ENCODE measurements at regions not wholly inside any gene's neighbourhood (a gene's known extent, or its start where the extent isn't known, plus 50 kb on each side); places are given as distances from the start of the nearest gene placed in this dataset.

DNA sequence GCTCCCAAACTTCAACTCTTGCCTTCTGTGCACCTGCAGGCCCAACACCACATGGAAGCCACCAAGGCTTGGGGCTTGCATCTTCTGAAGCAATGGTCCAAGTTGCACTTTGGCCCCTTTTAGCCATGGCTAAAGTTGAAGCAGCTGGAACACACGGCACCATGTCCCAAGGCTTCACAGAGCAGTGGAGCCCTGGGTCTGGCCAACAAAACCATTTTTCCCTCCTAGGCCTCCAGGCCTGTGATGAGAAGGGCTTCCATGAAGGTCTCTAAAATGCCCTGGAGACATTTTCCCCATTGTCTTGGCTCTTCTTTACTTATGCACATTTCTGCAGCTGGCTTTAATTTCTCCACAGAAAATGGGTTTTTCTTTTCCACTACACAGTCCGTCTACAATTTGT is 61.3 kb upstream of the CYSLTR1 start:
- Histone ChIP-seq H3K9me3 (no peaks in the 10 kb centered on the region), H3K4me1 (no peaks in the 10 kb centered on the region), H3K36me3 (replicated peaks in 1 of 2; ENCODE audit: insufficient read depth in 1 of 2, low read depth in 2 of 2) (no peaks in the 10 kb centered on the region), H3K4me3 (no peak overlapping the region), H3K27me3 (no peaks in the 10 kb centered on the region), H3K27ac (no peak overlapping the region)
- ATAC-seq, result no peak
- 75 to 85% methylated on average over 2 of the region's 2 CpGs for whole genome bisulfite sequencing, 2 donors
- TF ChIP-seq POLR2A (IDR thresholded peaks at IDR 0.05), result no peak
- TF ChIP-seq, protein P1, sequence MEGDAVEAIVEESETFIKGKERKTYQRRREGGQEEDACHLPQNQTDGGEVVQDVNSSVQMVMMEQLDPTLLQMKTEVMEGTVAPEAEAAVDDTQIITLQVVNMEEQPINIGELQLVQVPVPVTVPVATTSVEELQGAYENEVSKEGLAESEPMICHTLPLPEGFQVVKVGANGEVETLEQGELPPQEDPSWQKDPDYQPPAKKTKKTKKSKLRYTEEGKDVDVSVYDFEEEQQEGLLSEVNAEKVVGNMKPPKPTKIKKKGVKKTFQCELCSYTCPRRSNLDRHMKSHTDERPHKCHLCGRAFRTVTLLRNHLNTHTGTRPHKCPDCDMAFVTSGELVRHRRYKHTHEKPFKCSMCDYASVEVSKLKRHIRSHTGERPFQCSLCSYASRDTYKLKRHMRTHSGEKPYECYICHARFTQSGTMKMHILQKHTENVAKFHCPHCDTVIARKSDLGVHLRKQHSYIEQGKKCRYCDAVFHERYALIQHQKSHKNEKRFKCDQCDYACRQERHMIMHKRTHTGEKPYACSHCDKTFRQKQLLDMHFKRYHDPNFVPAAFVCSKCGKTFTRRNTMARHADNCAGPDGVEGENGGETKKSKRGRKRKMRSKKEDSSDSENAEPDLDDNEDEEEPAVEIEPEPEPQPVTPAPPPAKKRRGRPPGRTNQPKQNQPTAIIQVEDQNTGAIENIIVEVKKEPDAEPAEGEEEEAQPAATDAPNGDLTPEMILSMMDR (IDR thresholded peaks at IDR 0.05), result no peak
- intact Hi-C loops (cut with DNase I), result no loop called here
- no peak for DNase-seq

DNA sequence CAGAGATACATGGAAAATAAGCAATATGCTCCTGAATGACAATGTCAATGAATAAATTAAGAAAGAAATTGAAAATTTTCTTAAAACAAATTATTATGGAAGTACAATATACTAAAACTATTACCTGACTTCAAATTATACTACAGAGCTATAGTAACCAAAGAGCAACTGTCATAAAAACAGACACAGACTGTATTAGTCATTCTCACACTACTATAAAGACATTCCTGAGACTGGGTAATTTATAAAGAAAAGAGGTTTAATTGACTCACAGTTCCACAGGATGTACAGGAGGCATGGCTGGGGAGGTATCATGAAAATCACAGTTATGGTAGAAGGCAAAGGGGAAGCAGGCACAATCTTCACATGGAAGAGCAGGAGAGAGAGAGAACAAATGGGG is 60.0 kb upstream of the CYSLTR1 start:
- intact Hi-C loops (cut with DNase I), result no loop called here
- no peak for DNase-seq
- no peaks in the 10 kb centered on the region for H3K4me1 ChIP-seq
- no peaks in the 10 kb centered on the region for H3K36me3 ChIP-seq (replicated peaks in 1 of 2; ENCODE audit: insufficient read depth in 1 of 2, low read depth in 2 of 2)
- no peak for ATAC-seq
- no peak overlapping the region for H3K27ac ChIP-seq
- H3K9me3 ChIP-seq, result no peaks in the 10 kb centered on the region
- no peaks in the 10 kb centered on the region for H3K27me3 ChIP-seq
- no peak overlapping the region for H3K4me3 ChIP-seq
- TF ChIP-seq, protein P1 (IDR thresholded peaks at IDR 0.05), result no peak
- TF ChIP-seq POLR2A (IDR thresholded peaks at IDR 0.05), result no peak

DNA sequence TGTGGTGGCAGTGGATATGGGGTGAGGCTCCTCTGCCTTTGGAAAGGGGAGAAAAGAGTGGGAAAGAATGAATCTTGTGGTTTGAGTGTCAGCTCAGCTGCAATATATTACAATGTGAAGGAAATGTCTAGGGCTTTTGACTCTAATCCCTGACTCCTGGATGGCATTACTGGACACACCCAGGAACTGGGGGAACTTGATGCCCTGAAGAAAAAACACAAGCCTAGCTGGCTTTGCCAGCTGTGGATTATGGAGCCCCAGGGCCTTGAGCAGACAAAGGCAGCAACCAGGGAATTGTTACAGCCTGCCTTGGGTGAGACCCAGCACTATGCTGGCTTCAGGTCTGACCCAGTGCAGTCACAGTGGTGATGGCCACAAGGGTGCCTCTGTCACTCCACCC is 57.1 kb upstream of the CYSLTR1 start:
- ATAC-seq (no peak), DNase-seq (no peak)
- TF ChIP-seq POLR2A (IDR thresholded peaks at IDR 0.05), result no peak
- TF ChIP-seq, protein P1 (IDR thresholded peaks at IDR 0.05), result no peak
- Histone ChIP-seq H3K4me3 (no peak overlapping the region), H3K36me3 (replicated peaks in 1 of 2; ENCODE audit: insufficient read depth in 1 of 2, low read depth in 2 of 2) (no peaks in the 10 kb centered on the region), H3K9me3 (no peaks in the 10 kb centered on the region), H3K4me1 (no peaks in the 10 kb centered on the region), H3K27me3 (no peaks in the 10 kb centered on the region), H3K27ac (no peak overlapping the region)
- intact Hi-C loops (cut with DNase I), result no loop called here

DNA sequence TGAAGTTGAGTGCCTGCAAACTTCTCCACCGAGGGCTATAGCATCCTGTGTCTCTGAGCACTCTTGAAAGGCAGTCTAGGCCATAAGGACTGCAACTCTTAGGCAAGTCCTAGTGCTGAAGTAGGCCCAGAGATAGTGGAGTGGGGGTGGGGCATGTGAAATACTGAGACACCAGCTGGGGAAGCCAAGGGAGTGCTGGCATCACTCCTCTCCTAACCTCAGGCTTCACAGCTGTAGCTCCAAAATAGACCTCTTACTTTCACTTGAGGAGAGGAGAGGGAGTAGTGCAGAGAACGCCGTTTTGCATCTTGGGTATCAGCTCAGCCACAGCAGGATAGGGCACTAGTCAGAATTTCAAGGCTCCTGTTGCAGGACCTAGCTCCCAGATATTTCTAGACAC is 56.2 kb upstream of the CYSLTR1 start:
- WGBS, 2 donors, result 60 to 78% methylated on average over 1 to 3 of the region's 3 CpGs
- Histone ChIP-seq H3K9me3 (no peaks in the 10 kb centered on the region), H3K27me3 (no peaks in the 10 kb centered on the region), H3K27ac (no peak overlapping the region), H3K4me3 (no peak overlapping the region), H3K36me3 (replicated peaks in 1 of 2; ENCODE audit: insufficient read depth in 1 of 2, low read depth in 2 of 2) (no peaks in the 10 kb centered on the region), H3K4me1 (no peaks in the 10 kb centered on the region)
- DNase-seq (no peak), ATAC-seq (no peak)
- TF ChIP-seq, protein P1 (IDR thresholded peaks at IDR 0.05), result no peak
- no peak for TF ChIP-seq POLR2A (IDR thresholded peaks at IDR 0.05)
- intact Hi-C loops (cut with DNase I), result no loop called here

DNA sequence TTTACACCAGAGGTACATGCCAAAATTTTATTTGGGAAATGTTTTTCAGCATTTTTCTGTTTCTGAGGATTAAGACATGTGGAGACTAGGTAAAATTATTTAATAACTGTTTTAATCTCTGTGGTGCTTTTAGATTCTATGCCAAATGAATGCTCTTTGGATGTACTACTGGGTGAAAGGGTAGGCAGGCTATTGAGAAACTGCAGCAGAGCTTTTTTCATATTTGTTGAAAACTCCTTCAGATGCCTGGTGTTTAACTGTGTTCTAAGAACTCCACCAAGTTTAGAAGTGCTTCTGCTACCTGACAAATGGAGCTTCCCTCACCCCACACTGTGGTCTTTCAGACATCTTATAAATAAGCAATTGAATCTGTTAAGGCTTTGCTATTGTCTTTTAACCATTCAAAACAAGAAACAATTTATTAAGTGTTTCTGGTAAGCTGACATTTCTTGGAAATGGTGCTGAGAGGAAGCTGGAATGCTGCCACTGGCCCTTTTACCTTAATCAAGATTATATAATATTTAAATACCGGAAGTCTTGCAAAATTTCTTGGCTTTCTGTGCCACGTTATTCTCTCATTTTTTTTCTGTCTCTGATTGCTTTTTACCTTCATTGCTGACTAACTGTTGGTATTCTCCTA is 51.2 kb upstream of the CYSLTR1 start:
- WGBS, 2 donors, result 31 to 38% methylated on average over 2 of the region's 2 CpGs
- H3K36me3 ChIP-seq (replicated peaks in 1 of 2; ENCODE audit: insufficient read depth in 1 of 2, low read depth in 2 of 2), result no peaks in the 10 kb centered on the region
- intact Hi-C loops (cut with DNase I), result no loop called here
- no peak for DNase-seq
- no peaks in the 10 kb centered on the region for H3K27me3 ChIP-seq
- no peak for TF ChIP-seq POLR2A (IDR thresholded peaks at IDR 0.05)
- TF ChIP-seq, protein P1 (IDR thresholded peaks at IDR 0.05), result no peak
- no peaks in the 10 kb centered on the region for H3K9me3 ChIP-seq
- H3K27ac ChIP-seq, result no peak overlapping the region
- ATAC-seq, result no peak
- no peak overlapping the region for H3K4me3 ChIP-seq
- H3K4me1 ChIP-seq, result no peaks in the 10 kb centered on the region

All from body of pancreas (tissue), 4 donors.